ENCODE measurements at regions not wholly inside any gene's neighbourhood (a gene's known extent, or its start where the extent isn't known, plus 50 kb on each side); places are given as distances from the start of the nearest gene placed in this dataset.
A peak's percentile ranks its signal among the peaks of the same experiment; 100 is the strongest.
"Not testable (repeated sequence)": the region's sequence is repeated elsewhere in the genome, so short reads cannot be mapped to it uniquely, and the experiment has no call there.

DNA sequence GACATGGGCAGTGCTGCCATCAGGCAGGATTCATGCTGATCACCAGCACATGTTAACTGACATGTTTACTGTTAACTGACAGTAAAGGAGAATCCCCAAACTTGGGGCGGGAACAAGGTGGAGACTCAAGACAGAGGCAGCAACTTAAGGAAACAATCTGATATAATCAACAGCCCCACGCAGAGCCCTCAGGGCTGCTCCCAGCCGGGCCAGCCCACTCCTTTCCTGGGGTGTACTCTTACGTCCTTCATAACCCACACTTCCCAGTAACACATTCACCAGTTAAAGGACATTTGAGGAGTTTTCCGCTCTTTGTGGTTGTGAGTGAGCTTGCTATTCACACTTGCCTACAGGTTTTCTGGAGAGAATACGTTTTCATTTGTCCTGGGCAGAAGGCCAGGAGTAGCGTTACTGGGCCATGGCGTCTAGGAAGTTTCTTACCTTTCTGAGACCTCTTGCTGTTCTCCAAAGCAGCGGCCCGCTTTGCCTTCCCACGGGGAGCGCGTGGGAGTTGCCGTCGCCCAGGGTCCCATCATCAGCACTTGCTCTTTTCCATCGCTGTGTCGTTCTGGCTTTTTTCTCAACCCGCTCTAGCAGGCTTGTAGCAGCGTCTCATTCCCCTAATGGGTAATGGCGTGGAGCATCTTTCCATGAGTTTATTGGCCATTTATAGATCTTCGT, 56.4 kb downstream of the FOXF2 start:
- no peak for DNase-seq (ENCODE audit: low read depth)

DNA sequence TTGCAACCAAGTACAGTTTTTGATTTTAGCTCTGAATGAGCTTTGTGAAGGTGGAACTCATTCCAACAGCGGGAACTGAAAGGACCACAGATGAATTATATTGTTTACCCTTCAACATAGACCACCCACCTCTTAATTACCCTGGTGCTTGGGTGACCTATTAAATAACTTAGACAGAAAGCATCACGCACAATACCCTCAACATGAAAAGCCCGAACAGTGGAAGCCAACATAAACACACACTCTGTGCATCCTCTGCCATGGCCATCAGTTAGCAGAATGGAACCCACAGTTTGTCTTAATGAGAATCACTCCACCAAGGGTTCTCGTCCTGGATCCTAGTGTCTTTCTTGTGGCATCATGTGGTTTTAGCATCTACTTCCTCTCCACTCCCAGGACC, 60.5 kb downstream of the FOXF2 start:
- DNase-seq (ENCODE audit: low read depth), result no peak

DNA sequence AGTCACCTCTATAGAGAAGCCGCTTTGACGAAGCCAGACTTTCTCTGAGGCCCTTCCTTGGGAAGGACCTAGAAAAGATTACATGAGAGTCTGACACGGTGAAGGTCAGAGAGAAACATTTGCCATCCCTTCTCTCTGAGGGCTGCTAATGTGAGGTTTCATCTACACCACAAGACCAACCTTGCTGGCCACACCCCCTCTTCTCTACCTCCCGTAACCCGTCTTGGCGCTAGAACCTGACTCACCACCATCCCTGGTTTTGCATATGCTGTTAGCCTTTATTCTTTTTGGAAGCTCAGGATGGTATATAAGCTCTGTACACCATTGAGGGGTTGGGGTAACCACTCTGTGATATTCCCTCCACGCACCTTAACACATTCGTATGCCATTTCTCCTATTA, 63.6 kb downstream of the FOXF2 start:
- no peak for DNase-seq (ENCODE audit: low read depth)

DNA sequence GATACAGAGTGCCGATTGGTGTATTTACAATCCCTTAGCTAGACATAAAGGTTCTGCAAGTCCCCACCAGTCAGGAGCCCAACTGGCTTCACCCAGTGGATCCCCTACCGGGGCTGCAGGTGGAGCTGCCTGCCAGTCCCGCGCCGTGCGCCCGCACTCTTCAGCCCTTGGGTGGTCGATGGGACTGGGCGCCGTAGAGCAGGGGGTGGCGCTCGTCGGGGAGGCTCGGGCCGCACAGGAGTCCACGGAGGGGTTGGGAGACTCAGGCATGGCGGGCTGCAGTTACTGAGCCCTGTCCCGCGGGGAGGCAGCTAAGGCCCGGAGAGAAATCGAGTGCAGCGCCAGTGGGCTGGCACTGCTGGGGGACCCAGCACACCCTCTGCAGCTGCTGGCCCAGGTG, 67.4 kb downstream of the FOXF2 start:
- DNase-seq (ENCODE audit: low read depth), result not testable (repeated sequence)

DNA sequence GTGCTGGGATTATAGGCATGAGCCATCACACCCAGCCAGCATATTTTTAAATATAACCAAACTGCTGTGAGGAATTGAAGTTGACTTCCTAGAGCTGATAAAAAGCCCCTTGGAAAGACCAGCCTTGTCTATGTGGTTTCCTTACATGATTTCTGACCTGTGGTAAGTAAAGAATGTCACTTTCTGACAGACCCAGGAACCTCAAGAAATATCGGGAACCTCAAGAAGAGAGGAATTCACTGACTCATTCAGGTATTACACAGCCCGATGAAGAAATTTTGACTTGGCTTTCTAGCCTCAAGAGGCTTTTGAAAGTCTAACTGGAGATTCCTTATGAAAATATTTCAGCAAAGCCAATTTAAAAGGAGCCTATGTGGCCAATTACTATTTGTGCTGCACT, 71.8 kb downstream of the FOXF2 start:
- DNase-seq (ENCODE audit: low read depth), result peak; percentile 57

DNA sequence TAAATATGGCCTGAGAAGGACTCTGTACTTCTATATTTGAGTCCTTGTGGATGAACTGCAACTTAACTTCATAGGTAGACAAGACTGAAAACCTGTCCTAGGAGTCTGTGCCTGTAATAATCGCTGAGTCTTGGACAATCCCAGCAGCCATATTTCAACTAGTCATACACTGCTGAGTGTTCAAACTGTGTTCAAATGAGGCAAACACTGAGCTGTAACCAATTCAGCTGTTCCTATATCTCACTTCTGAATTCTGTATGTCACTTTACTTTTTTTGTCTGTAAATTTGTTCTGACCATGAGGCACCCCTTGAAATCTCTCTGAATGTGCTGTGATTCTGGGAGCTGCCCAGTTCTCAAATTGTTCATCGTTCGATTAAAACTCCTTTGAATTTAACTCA, 72.4 kb downstream of the FOXF2 start:
- no peak for DNase-seq (ENCODE audit: low read depth)

DNA sequence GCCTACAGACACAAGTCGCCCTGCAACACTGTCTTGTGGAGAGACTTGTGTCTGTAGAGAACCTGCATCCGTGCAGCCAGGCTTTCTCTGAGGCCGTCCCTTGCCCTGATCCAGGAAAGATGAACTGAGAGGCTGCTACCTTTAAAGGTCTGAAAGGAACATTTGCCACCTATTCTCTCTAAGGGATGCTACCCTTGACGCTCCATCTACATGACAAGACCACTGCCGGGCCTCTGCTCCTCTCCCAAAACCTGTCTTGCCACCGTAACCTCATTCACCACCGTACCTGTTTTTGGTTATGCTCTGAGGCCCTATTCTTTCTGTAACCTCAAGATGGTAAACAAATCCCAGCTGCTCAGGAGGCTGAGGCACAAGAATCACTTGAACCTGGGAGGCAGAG, 73.9 kb downstream of the FOXF2 start:
- DNase-seq (ENCODE audit: low read depth), result no peak

DNA sequence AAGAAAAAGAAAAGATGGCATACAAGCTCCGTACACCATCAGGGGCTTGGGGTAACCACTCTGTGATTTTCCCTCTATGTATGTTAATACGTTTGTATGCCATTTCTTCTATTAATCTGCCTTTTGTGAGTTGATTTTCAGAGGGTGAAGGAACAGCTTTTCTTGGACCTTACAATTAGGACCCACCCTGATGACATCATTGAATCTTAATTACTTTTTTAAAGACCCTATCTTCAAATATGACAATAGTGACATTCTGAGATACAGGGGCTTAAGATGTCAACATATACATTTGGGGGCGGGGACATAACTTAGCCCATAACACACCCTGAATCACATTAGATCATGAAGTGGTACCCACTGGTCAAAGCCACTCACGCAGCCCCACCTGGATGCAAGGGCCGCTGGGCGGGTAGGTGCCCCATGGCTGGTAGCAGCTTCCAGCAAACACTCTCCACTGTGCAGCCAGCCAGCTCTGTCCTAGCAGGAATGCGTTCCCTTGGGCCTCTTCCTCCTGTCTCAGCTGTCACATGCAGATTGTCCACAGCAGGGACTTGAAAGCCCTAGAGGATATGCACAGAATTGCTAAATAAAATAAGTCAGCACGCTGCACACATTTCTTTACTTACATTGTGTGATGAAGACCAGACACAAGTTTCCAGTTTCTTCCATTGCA, 74.5 kb downstream of the FOXF2 start:
- DNase-seq (ENCODE audit: low read depth), result no peak

DNA sequence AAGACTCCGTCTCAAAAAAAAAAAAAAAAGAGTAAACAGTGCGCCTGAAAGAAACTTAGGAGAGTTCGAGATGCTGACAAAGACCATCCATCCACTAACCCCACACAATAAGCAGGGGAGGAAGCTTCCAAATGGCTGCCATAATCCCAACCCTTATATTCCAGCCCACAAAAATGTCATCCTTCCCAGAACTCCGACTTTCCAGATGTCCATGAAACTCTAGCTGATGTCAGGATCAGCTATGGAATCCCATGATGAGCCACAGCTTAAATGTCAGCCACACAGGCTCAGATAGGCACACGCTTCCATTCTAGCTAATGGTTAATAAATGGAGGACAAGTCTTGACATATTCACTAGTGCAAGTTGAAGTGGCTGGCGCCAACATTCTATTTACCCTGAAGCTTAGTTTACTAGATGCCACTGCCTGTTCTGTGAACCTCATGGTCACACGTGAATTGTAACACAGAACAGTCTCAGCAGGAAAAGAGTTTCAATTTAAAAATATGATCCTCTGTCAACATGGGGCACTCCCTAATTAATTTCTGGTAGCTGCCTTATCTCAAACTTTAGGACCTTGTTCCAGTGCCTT, 75.5 kb downstream of the FOXF2 start:
- no peak for DNase-seq (ENCODE audit: low read depth)

DNA sequence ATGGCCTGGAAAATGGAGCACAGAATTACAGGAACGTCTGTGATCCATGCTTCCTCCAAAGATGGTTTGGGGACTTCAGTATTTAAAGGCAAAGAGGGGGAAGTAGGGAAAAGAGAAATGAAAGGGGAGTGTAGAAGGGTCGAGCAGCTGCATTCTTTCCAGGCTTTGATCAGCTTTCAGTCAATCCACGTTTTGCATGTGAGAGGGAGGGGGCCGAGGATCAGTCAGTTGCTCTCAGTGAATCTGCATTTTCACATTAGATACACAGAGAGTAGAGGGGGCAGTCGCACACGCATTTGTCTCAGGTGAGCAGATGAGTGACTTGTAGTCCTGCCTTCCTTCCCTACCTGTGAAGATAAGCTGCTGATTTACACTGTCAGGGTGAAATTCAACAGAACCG, 78.8 kb downstream of the FOXF2 start:
- DNase-seq (ENCODE audit: low read depth), result no peak

DNA sequence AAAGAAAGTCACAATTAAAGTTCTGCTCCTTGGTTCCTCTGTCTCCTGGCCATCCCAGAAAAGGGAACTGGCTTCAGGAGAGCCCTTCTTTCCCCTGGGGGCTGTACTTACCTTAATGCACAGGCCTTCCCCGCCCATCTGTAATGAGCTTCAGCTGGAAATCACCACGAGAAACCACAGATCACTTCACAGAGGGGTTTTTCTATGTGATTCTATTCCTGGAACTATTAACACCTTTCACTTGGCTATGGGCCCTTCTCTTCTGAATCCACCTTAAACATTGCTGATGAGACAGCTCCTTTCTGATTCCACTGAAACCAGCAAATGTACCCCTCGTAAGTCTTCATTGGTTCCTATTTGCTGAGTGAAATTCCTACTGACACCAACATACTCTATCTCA, 80.7 kb downstream of the FOXF2 start:
- no peak for DNase-seq (ENCODE audit: low read depth)

DNA sequence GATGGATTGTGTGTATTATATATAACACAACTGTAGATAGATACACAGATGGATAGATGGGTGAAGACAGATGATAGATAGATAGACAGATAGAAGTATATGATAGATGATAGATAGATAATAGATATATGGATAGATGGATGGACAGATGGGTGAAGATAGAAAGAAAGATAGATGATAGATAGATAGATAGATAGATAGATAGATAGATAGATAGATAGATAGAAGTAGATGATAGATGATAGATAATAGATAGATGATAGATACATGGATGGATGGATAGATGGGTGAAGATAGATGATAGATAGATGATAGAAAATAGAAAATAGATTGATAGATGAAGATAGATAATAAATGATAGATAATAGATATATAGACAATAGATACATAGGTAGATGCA, 83.3 kb downstream of the FOXF2 start:
- DNase-seq (ENCODE audit: low read depth), result no peak

DNA sequence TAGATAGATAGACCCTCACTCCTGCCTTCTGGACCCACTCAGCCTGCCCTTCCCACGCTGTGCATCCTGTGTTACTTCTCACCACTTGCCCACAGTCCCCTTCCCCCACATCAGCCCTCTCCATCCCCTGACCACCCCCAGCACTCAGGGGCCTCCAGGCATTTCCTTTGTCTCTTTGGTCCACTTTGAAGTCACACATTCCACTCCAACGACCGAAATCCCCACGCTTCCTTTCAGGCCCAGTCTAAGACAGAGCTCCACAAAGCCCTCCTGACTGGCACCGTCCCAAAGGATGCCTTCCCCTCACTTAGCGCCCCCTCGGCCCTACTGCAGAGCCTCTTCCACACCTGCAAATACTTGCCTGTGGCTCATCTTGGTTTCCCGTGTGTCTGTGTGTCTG, 83.8 kb downstream of the FOXF2 start:
- no peak for DNase-seq (ENCODE audit: low read depth)

DNA sequence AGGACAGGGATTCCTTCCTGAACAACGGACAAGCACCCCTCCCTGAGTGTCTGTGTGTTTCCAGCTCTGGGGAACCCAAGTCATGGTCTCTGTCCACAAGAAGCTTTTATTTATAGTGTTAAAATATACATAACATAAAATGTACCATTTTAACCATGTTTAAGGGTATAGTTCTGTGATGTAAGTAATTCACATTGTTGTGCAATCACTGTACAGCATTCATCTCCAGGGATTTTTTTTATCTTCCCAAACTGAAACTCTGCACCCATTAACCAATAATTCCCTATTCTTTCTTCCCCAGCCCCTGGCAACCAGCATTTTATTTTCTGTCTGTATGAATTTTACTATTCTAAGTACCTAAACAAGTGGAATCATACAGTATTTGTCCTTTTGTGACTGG, 84.2 kb downstream of the FOXF2 start:
- DNase-seq (ENCODE audit: low read depth), result no peak

DNA sequence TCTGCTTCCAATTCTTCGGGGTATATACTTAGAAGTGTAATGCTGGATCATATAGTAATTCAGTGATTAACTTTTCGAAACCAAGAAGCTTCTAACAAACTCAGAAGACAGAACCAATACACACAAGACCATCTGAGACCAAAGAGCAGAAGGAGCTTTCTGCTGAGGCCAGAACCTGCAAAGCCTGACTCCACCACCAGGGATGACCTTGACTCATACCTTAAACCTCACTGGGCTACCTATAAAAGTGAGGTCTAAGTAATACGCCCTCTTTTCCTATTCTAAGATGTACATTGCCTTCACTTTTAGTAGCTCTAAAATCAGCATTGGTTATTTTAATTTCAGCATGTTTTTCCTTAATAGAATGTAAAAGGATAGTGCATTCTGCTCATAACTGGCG, 84.8 kb downstream of the FOXF2 start:
- no peak for DNase-seq (ENCODE audit: low read depth)

DNA sequence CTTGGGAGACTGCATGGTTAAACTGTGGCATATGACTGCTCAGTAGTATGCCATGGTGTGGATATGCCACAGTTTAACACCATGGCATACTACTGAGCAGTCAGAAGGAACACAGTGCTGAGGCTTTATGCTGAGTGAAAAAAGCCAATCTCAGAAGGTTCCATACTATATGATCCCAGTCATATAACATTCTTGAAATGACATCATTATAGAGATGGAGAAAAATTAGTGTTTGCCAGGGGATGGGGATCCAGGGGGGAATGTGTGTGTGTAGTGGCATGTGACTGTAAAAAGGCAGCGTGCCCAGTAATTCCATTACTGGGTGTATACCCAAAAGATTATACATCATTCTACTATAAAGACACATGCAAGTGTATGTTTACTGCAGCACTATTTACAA, 85.8 kb downstream of the FOXF2 start:
- DNase-seq (ENCODE audit: low read depth), result no peak

DNA sequence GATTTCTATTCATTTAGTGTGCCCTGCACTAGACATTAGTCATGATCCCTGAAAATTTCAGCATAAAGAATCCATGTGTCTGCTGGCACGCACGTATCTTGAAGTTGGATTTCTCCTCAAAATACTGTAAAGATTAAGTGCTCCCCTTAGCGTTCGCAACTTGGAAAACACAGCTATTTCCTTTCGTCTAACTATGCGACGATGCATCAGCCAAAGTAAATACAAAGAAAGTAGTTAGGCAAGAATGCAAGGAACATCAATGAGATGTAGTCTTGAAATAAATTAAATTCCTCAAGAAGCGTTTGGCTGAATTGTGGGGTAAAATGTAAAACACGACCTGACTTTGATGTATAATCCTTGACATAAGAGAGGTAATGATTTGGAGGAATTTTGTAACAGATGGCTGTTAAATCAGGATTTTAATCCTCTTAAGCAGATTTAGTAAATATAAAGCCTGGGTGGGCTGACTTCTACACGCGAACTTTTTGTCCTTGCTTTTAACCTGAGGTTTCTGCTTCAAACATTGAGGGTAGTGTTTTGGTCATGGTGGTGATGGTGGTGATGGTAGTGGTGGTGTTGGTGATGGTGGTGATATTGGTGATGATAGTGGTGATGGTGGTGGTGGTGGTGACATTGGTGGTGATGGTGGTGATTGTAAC, 88.2 kb downstream of the FOXF2 start:
- peak; percentile 14 for DNase-seq (ENCODE audit: low read depth)

DNA sequence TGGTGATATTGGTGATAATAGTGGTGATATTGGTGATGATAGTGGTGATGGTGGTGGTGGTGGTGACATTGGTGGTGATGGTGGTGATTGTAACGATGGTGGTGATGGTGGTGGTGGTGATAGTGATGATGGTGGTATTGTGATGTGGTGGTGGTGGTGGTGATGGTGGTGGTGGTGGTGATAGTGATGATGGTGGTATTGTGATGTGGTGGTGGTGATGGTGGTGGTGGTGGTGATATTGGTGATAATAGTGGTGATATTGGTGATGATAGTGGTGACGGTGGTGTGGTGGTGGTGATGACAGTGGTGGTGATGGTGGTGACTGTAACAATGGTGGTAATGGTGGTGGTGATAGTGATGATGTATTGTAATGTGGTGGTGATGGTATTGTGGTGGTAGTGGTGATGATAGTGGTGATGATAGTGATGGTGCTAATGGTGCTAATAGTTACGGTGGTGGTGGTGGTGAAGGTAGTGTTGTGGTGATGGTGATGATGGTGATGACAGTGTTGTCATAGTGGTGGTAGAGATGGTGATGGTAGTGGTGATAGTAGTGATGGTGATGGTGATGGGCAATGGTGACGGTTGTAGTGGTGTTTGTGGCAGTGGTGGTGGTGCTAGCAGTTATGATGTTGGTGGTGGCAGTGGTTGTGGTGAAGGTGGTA, 88.9 kb downstream of the FOXF2 start:
- DNase-seq (ENCODE audit: low read depth), result not testable (repeated sequence)

DNA sequence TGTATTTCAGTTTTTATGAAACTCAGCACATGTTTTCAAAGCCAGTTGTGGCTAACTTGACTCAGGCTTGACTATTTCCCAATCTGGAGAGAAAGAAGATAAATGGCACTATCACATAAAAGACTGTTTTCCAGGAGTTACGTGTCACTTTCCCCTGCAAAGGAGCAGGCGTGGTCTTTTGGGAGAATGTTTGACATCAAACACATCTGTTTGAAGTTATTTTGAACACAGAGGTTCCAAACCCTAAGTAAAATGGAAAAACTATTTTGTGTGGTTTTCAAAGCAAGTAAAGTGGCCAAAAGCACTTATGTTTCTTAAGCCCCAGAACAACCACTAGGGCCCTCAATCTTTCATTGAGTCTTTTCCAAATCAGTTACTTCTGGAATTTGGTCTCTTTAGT, 89.7 kb downstream of the FOXF2 start:
- no peak for DNase-seq (ENCODE audit: low read depth)

DNA sequence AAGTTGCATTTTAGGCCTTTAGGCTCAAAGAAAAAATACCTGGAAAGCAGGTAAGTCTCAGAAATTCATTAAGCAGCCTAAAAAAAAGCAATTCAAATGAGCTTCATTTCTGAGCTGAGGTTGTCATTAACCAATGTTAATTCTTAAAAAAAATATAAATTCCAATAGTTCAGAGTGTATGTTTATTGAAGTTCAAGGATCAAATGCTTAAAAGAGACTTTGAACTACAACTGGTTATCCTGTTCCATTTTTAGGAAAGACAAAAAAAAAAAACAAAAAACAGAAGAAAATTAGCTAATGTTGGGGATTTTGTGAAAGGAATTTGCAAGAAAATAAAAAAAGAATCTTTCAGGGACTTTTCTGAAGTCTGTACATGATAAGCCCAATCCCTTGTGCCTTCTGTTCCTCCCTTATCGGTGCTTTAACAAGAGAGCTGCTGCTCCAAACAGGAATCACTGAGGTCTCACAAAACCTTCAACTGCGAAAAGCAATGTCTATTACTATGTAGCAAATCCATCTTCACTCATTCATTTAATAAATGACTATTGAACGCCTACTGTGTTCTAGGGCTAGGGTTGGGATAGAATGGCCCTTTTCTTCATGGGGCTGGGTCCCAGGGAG, 90.3 kb downstream of the FOXF2 start:
- DNase-seq (ENCODE audit: low read depth), result no peak

DNA sequence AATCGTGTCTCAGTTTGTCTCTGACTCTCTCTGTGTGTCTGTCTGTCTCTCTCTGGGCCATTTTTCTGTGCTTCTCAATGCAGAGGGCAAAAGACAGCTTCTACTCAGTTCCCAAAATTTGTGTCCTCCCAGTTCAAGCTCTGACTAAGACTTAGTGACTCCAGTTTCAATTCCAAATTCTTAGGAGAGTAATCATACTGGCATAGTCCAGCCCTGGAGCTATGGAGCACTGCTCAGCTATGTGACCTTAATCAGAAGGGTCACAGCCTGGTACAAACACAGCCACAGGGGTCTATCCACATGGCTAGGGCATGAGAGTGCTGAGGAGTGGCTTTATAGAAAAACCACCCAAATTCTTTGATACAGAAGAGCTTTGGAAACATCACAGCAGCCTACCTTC, 91.9 kb downstream of the FOXF2 start:
- peak; percentile 45 for DNase-seq (ENCODE audit: low read depth)
